Posterior cingulate gyrus (tissue), 11 donors: ENCODE measurements at regions not wholly inside any gene's neighbourhood (a gene's known extent, or its start where the extent isn't known, plus 50 kb on each side); places are given as distances from the start of the nearest gene placed in this dataset.
"Not testable (repeated sequence)": the region's sequence is repeated elsewhere in the genome, so short reads cannot be mapped to it uniquely, and the experiment has no call there.

Experiments
- DNase-seq, 10 donors: peaks; one replicate each; pipeline versions ENCODE4 v3.0.0 to v3.0.0-alpha.2; 2020 to 2021; ENCODE audit warnings: mixed read lengths in 3 of 10
- intact Hi-C: fragments of 100-400 bp; cut with DNase I; formaldehyde crosslinking; loops from one replicate; pipeline ENCODE4 v1.15.1; 2023

GRCh38 chr1:110260194-110260593, 50.1 kb downstream of the KCNC4 start:
- no peak for DNase-seq
- intact Hi-C loops: no loop called here

- peak in 1 of 10 donors; percentile 27 for DNase-seq
- intact Hi-C loops: no loop called here
These were observed 52.2 kb downstream of the KCNC4 start for GRCh38 chr1:110262296-110262695.

GRCh38 chr1:110262846-110263631, 52.9 kb downstream of the KCNC4 start:
- DNase-seq: peak in 1 of 10 donors; percentile 26

GRCh38 chr1:110264430-110264829, 54.3 kb downstream of the KCNC4 start:
- intact Hi-C loops: no loop called here
- DNase-seq: no peak

More at GRCh38 chr1:110262846-110263631, 52.9 kb downstream of the KCNC4 start:
- intact Hi-C loops: no loop called here

- intact Hi-C loops: no loop called here
- no peak for DNase-seq
These were observed 55.1 kb downstream of the KCNC4 start for GRCh38 chr1:110265186-110265585.

GRCh38 chr1:110266834-110267233, 56.7 kb downstream of the KCNC4 start:
- peak in 1 of 10 donors; percentile 42 for DNase-seq
- intact Hi-C loops: no loop called here

GRCh38 chr1:110267260-110267659, 57.1 kb downstream of the KCNC4 start:
- intact Hi-C loops: no loop called here
- peak in 1 of 10 donors; percentile 51 for DNase-seq

- intact Hi-C loops: no loop called here
- no peak for DNase-seq
These were observed 61.9 kb downstream of the KCNC4 start for GRCh38 chr1:110272045-110272444.

GRCh38 chr1:110273832-110274231, 63.7 kb downstream of the KCNC4 start:
- intact Hi-C loops, DNase-seq: not testable (repeated sequence)

GRCh38 chr1:110280126-110280525, 59.1 kb upstream of the RBM15 start:
- DNase-seq: peak in 1 of 10 donors; percentile 13
- intact Hi-C loops: no loop called here

GRCh38 chr1:110280804-110281203, 58.4 kb upstream of the RBM15 start:
- peak in 1 of 10 donors; percentile 47 for DNase-seq
- intact Hi-C loops: no loop called here

GRCh38 chr1:110281363-110282290, 57.5 kb upstream of the RBM15 start:
- intact Hi-C loops: no loop called here
- DNase-seq: peak in 1 of 10 donors; percentile 61

GRCh38 chr1:110282395-110282794, 56.8 kb upstream of the RBM15 start:
- peak in 1 of 10 donors; percentile 13 for DNase-seq
- intact Hi-C loops: no loop called here

- intact Hi-C loops: no loop called here
- DNase-seq: no peak
These were observed 55.5 kb upstream of the RBM15 start for GRCh38 chr1:110283677-110284076.

GRCh38 chr1:110285316-110285715, 53.9 kb upstream of the RBM15 start:
- DNase-seq: no peak
- intact Hi-C loops: no loop called here

GRCh38 chr1:110286564-110286963, 52.6 kb upstream of the RBM15 start:
- intact Hi-C loops: no loop called here
- peak in 1 of 10 donors; percentile 14 for DNase-seq

GRCh38 chr1:110288111-110288510, 51.1 kb upstream of the RBM15 start:
- intact Hi-C loops: no loop called here
- peak in 1 of 10 donors; percentile 8 for DNase-seq
